SK-N-DZ (cell line): ENCODE measurements at regions not wholly inside any gene's neighbourhood (a gene's known extent, or its start where the extent isn't known, plus 50 kb on each side); places are given as distances from the start of the nearest gene placed in this dataset.

Experiments used
- DNase-seq: peaks from one replicate; pipeline ENCODE4 v3.0.0-alpha.2; 2015; ENCODE audit warnings: low spot score

- no peak for DNase-seq
Measured at GRCh38 chr2:228707846-228708245, 526.4 kb upstream of the SPHKAP start.

GRCh38 chr2:228705318-228705717 lies 523.8 kb upstream of the SPHKAP start:
- no peak for DNase-seq

DNA sequence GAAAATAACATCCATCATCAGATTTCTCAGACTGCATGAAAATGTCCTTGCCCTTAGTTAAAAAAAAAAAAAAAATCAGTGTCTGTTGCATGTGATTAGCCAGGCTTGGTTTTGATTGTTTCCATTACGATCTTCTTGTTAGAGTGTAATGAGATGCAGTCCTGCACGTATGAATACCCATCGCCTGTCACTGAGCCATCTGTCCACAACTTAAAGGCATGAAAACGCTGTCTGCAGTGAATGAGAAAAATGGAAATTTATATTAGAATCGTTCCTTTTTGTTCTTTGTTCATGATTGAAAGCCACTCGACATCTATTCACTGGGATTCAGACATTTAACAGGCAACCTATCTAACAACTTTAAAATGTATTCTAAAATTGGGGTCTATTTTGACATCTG lies 521.7 kb upstream of the SPHKAP start:
- no peak for DNase-seq

DNA sequence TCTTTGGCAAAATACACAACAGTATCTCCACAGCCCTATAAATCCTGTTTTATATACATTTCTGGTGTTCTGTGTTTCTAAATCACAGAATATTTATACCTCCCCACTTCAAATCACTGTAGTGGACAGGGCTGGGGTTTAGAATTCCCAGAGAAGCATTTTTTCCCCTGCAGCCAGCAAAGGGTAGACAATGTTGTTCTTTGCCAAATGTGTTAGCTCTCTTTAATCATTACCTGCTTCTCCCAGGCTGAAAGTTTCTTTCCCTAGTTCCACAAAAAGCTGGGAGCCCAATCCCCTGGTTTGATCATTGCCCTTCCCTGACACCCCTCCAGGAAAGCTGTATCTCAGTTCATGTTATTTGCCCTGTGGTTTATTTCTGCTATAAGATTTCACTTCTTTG lies 520.0 kb upstream of the SPHKAP start:
- DNase-seq: no peak

GRCh38 chr2:228700638-228701037 lies 519.2 kb upstream of the SPHKAP start:
- no peak for DNase-seq

DNA sequence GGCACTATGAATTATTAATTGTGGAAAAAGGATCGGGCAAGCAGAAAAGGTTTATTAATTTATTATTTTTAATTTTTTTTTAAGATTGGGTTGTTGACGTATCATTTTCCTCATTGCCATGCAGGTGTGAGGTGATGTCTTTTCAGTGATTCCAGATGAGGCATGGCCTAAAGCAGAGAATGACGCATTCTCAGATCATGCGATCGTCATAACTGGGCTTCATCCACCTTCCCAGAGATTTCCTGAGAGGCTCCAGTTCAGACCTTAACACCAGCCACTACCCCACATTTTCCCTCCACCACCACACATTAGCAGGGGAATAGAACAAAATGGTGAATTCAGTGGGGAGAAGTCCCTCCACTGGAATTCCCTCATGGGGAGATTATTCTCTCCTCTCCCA lies 518.4 kb upstream of the SPHKAP start:
- no peak for DNase-seq

- DNase-seq: no peak
Measured at GRCh38 chr2:228699400-228699799, 517.9 kb upstream of the SPHKAP start.

DNA sequence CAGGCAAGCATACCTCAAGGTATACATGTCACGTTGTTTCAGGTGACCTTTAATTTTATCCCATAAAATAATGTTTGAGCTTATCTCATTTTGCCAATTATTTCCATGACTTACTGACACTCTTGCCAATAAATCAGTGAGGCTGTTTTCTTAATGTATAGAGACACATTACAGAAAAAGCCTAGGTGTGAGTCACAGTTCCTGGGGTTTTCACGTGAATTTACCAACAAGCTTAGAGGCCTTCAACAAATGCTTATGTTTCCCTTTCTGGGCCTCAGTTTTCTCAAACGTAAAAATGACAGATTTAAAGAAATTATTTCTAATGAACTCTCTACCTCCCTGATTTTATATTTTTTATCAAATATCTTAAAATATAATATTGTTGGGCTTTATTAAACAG lies 517.5 kb upstream of the SPHKAP start:
- DNase-seq: no peak

DNA sequence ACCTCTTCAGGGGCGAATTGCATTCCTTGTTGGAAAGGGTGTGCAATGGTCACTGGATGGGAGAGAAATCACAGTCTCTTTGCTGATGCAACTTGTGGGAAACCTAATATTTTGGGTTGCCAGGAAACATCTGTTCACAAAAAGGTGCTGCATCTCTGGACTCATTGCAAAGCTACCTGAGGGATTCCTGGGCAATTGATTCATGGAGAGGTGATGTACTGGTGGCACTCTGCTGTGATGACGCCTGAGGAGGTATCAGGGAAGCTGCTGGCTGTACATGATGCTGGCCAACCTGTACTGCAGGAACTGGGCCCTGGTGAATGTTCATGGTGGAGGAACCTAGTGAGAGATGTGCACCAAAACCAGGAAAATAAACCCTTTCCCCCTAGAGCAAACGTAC lies 516.0 kb upstream of the SPHKAP start:
- no peak for DNase-seq

GRCh38 chr2:228690681-228691080 lies 509.2 kb upstream of the SPHKAP start:
- no peak for DNase-seq

- DNase-seq: peak; percentile 48
Measured at GRCh38 chr2:228689053-228689452, 507.6 kb upstream of the SPHKAP start.

GRCh38 chr2:228688007-228688645 lies 506.6 kb upstream of the SPHKAP start:
- no peak for DNase-seq

DNA sequence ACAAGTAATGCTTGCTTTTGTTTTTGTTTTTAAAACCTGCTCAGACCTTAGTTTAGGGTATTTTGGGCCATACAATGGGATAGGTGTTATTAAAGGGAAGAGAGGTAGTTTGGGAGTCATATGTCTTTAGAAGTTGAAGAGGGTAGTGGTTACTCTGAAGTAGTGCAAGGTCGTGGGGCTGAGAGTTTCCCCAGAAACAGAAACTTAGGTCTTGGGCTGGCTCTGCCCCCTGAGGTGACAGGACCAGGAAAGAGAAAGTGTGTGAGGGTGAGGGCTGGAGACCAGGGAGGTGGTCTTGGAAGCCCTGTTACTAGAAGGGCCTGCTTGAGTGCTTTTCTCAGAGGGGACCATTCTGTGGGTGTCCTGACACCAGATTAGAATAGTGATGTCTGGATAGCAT lies 500.5 kb upstream of the SPHKAP start:
- no peak for DNase-seq

DNA sequence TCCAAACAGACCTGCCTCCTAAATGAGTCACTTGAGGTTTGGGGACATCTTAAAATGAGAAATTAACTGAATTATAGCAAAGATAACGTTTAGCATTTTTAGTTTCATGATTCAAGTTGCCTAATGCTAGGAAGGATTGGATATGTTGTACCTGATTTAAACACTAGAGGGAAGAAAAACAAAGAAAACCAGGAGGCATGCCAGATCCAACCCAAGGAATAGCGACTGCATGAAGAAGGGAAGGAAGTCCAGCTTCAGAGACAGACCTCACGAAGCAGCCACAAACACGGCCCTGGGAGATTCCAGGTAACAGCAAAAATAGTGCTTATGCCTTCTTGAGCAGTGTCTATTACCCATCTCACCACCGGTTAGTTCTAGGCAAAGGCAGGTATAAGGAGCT lies 499.9 kb upstream of the SPHKAP start:
- DNase-seq: no peak

- no peak for DNase-seq
Measured at GRCh38 chr2:228678110-228678509, 496.6 kb upstream of the SPHKAP start.

GRCh38 chr2:228675646-228676045 lies 494.2 kb upstream of the SPHKAP start:
- no peak for DNase-seq

GRCh38 chr2:228675091-228675490 lies 493.6 kb upstream of the SPHKAP start:
- DNase-seq: no peak

- DNase-seq: no peak
Measured at GRCh38 chr2:228673876-228674554, 492.5 kb upstream of the SPHKAP start.

DNA sequence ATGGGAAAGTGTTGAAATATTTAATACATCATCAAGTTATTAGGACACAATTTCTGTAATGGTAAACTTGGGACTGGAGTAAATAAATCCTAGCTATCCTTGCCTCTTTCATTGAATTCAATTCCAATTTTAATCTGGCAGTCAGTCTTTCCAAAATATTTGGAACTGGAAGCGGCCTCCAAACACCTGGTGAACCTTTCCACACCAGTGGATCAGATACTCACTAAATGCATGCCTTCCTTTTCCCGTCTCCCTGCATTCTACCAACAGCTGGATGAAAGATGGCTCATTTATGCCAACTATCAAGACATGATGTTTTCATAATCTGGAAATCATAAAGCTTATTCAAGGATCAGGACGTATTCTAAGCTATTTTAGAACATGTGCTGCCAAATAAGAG lies 488.2 kb upstream of the SPHKAP start:
- DNase-seq: no peak

DNA sequence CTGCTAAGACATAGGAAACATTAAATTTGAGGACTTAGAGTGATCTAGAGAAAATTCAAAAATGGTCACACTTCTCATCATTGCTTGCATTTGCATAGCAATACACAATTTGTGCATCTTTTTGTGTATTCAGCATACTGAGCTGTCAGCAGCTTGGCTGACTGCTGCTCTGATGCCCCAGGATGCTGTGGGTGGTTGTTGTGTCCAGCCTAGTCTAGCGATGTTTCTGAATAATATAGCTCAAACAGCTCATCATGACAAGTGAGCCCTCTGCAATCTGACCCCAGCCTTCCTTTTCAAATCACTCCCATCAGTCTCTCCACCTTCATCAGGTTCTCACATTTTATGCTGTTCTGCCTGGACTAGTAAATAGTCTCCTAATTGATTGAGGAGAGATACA lies 483.7 kb upstream of the SPHKAP start:
- DNase-seq: no peak

DNA sequence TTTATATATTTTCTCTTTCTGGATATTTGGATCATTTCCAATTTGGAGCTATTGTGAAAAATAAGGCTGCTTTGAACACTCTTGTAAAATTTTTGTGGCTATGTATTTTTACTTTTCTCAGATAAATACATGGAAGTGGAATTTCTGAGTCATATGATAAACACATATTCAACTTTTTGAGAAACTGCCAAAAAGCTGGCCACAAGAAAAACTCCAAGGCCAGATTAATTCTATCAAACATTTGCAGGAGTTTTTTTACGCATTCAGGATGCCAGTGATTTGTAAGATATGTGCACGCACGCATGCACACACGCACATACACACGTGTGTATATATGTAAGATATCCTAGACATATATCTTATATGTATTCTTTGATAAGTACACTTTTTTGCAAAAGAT lies 477.5 kb upstream of the SPHKAP start:
- no peak for DNase-seq

DNA sequence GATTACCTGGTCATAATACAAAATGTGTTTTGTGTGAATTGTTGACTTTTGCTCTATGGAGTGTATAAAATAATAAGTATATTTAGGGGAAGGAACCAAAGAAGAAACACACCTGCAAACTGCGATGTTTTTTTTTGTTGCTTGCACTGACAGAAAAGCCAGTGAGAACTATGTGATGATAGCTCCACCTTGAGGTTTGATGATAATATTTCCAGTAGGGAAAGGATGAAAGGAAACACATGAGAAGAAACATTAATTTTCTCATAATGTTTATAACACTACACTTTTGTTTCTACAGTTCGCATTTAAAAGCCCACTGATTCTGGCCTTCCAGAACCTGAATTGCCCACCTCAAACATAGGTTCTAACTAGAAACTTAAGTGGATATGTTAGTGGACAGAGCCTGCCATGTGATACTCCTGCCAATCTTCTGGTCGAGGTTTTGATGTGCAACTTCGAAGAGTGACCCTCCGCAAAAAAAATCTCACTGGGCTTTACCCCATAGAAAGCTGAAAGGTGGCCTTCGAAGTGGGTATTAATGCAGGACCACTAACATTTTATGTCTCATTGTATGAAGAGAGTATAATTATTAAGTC lies 476.4 kb upstream of the SPHKAP start:
- DNase-seq: peak; percentile 4

GRCh38 chr2:228655331-228655730 lies 473.8 kb upstream of the SPHKAP start:
- DNase-seq: no peak
